ENCODE measurements at regions not wholly inside any gene's neighbourhood (a gene's known extent, or its start where the extent isn't known, plus 50 kb on each side); places are given as distances from the start of the nearest gene placed in this dataset.

- ATAC-seq (ENCODE audit: low read depth) (no peak), DNase-seq (no peak)
- intact Hi-C loops (cut with micrococcal nuclease), result no loop called here
- no peaks in the 10 kb centered on the region for H4K20me1 ChIP-seq (ENCODE audit: control insufficient read depth, insufficient read depth, low read length, poor library complexity, severe bottlenecking)
- H3K27ac Mint-ChIP-seq, result no peak overlapping the region
- no peak overlapping the region for H3K27ac ChIP-seq (ENCODE audit: low read length in 2 of 2)
- no peaks in the 10 kb centered on the region for H3K27me3 Mint-ChIP-seq
- H3K4me2 ChIP-seq (replicated peaks; ENCODE audit: low read depth, low read length, poor library complexity, severe bottlenecking), result no peak overlapping the region
- TF ChIP-seq CTCF (IDR thresholded peaks at IDR 0.05) (no peak), EZH2 (IDR thresholded peaks at IDR 0.05; ENCODE audit: borderline replicate concordance, insufficient read depth, low read depth, low read length, poor library complexity, severe bottlenecking) (no peak)
- no peaks in the 10 kb centered on the region for H3K27me3 ChIP-seq (replicated peaks in 1 of 4; ENCODE audit: control extremely low read depth in 1 of 4, control insufficient read depth in 3 of 4, insufficient read depth in 4 of 4, low read length in 3 of 4)
- no peaks in the 10 kb centered on the region for H3K36me3 ChIP-seq (replicated peaks in 1 of 2; ENCODE audit: control extremely low read depth in 1 of 2, control insufficient read depth in 1 of 2, extremely low read depth in 1 of 2, insufficient read depth in 2 of 2, low read length in 1 of 2)
- peaks cover 9% of the 10 kb centered on the region for H3K9me3 Mint-ChIP-seq (ENCODE audit: insufficient read depth)
- no peak overlapping the region for H2AFZ ChIP-seq (ENCODE audit: insufficient read depth, low read depth, low read length, poor library complexity, severe bottlenecking)
- 29% methylated on average over 1 of the region's 3 CpGs for WGBS (ENCODE audit: insufficient coverage)
- no peaks in the 10 kb centered on the region for H3K4me1 Mint-ChIP-seq
- H3K9ac ChIP-seq (ENCODE audit: low read length), result no peak overlapping the region
- H3K79me2 ChIP-seq (ENCODE audit: control insufficient read depth, insufficient read depth, low read length), result no peaks in the 10 kb centered on the region
- H3K4me3 Mint-ChIP-seq, result no peak overlapping the region
- peaks cover 4 to 40% (median 5%) of the 10 kb centered on the region in 3 donors for H3K9me3 ChIP-seq (ENCODE audit: control extremely low read depth in 1 of 3, control insufficient read depth in 2 of 3, insufficient read depth in 1 of 3, low read length in 2 of 3)
- CTCF ChIA-PET, result no interaction called here
- no peak overlapping the region for H3K4me3 ChIP-seq (ENCODE audit: control extremely low read depth in 1 of 5, extremely low read depth in 1 of 5, insufficient read depth in 1 of 5, low read depth in 2 of 5, low read length in 4 of 5)
- POLR2A ChIA-PET, result no interaction called here
- no peaks in the 10 kb centered on the region for H3K4me1 ChIP-seq (ENCODE audit: control insufficient read depth in 2 of 2, insufficient read depth in 2 of 2, low read length in 2 of 2)
Measured at GRCh38 chr16:35692824-35693223, 2233.4 kb downstream of the TP53TG3F start.

GRCh38 chr16:35706901-35707300, 2247.5 kb downstream of the TP53TG3F start:
- Histone ChIP-seq H3K4me1 (ENCODE audit: control insufficient read depth in 2 of 2, insufficient read depth in 2 of 2, low read length in 2 of 2) (no peaks in the 10 kb centered on the region), H3K9me3 (ENCODE audit: control extremely low read depth in 1 of 3, control insufficient read depth in 2 of 3, insufficient read depth in 1 of 3, low read length in 2 of 3) (peaks cover 0 to 11% (median 7%) of the 10 kb centered on the region in 3 donors), H3K36me3 (replicated peaks in 1 of 2; ENCODE audit: control extremely low read depth in 1 of 2, control insufficient read depth in 1 of 2, extremely low read depth in 1 of 2, insufficient read depth in 2 of 2, low read length in 1 of 2) (no peaks in the 10 kb centered on the region), H3K79me2 (ENCODE audit: control insufficient read depth, insufficient read depth, low read length) (no peaks in the 10 kb centered on the region), H2AFZ (ENCODE audit: insufficient read depth, low read depth, low read length, poor library complexity, severe bottlenecking) (no peak overlapping the region), H3K27me3 (replicated peaks in 1 of 4; ENCODE audit: control extremely low read depth in 1 of 4, control insufficient read depth in 3 of 4, insufficient read depth in 4 of 4, low read length in 3 of 4) (no peaks in the 10 kb centered on the region), H3K9ac (ENCODE audit: low read length) (no peak overlapping the region), H4K20me1 (ENCODE audit: control insufficient read depth, insufficient read depth, low read length, poor library complexity, severe bottlenecking) (no peaks in the 10 kb centered on the region), H3K4me3 (ENCODE audit: control extremely low read depth in 1 of 5, extremely low read depth in 1 of 5, insufficient read depth in 1 of 5, low read depth in 2 of 5, low read length in 4 of 5) (no peak overlapping the region), H3K27ac (ENCODE audit: low read length in 2 of 2) (no peak overlapping the region), H3K4me2 (replicated peaks; ENCODE audit: low read depth, low read length, poor library complexity, severe bottlenecking) (no peak overlapping the region)
- peaks cover 8% of the 10 kb centered on the region for H3K9me3 Mint-ChIP-seq (ENCODE audit: insufficient read depth)
- H3K27me3 Mint-ChIP-seq, result no peaks in the 10 kb centered on the region
- WGBS (ENCODE audit: insufficient coverage), result no CpG with 5 or more reads among the region's 2 CpGs
- no peak for ATAC-seq (ENCODE audit: low read depth)
- POLR2A ChIA-PET, result no interaction called here
- TF ChIP-seq CTCF (IDR thresholded peaks at IDR 0.05), result no peak
- no peak for TF ChIP-seq EZH2 (IDR thresholded peaks at IDR 0.05; ENCODE audit: borderline replicate concordance, insufficient read depth, low read depth, low read length, poor library complexity, severe bottlenecking)
- intact Hi-C loops (cut with micrococcal nuclease), result no loop called here
- H3K4me3 Mint-ChIP-seq, result no peak overlapping the region
- CTCF ChIA-PET, result no interaction called here
- DNase-seq, result no peak
- H3K27ac Mint-ChIP-seq, result no peak overlapping the region
- no peaks in the 10 kb centered on the region for H3K4me1 Mint-ChIP-seq

Data from B cell (primary cell).